ENCODE measurements at regions not wholly inside any gene's neighbourhood (a gene's known extent, or its start where the extent isn't known, plus 50 kb on each side); places are given as distances from the start of the nearest gene placed in this dataset.

DNA sequence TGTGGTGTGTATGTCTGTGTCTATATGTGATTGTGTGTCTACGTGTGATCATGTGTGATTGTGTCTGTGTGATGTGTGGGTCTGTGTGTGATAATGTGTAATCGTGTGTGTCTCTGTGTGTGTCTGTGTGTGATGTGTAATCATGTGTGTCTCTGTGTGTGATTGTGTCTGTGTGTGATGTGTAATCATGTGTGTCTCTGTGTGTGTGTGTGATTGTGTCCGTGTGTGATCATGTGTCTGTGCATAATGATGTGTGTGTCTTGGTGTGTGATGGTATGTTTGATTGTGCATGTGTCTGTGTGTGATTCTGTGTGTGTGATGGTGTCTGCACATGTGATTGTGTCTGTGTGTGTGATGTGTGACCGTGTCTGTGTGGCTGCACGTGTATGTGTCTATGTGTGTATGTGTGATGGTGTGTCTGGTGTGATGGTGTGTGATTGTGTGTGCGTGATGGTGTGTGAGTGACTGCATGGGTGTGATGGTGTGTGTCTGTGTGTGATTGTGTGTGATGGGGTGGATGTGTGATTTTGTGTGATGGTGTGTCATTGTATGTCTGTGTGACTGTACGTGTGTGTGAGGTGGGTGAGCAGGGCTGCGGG, 78.9 kb downstream of the RTP5 start:
- Histone ChIP-seq H3K4me3 (replicated peaks; ENCODE audit: insufficient read depth, low read length) (no peak overlapping the region), H3K27me3 (ENCODE audit: insufficient read depth, poor library complexity, severe bottlenecking) (no peaks in the 10 kb centered on the region), H3K27ac (replicated peaks) (no peak overlapping the region)
- DNase-seq (ENCODE audit: low read depth in 1 of 2, low spot score in 1 of 2): no peak
- TF ChIP-seq POLR2AphosphoS5 (IDR thresholded peaks at IDR 0.05; ENCODE audit: low read depth): no peak
- TF ChIP-seq, protein P1, sequence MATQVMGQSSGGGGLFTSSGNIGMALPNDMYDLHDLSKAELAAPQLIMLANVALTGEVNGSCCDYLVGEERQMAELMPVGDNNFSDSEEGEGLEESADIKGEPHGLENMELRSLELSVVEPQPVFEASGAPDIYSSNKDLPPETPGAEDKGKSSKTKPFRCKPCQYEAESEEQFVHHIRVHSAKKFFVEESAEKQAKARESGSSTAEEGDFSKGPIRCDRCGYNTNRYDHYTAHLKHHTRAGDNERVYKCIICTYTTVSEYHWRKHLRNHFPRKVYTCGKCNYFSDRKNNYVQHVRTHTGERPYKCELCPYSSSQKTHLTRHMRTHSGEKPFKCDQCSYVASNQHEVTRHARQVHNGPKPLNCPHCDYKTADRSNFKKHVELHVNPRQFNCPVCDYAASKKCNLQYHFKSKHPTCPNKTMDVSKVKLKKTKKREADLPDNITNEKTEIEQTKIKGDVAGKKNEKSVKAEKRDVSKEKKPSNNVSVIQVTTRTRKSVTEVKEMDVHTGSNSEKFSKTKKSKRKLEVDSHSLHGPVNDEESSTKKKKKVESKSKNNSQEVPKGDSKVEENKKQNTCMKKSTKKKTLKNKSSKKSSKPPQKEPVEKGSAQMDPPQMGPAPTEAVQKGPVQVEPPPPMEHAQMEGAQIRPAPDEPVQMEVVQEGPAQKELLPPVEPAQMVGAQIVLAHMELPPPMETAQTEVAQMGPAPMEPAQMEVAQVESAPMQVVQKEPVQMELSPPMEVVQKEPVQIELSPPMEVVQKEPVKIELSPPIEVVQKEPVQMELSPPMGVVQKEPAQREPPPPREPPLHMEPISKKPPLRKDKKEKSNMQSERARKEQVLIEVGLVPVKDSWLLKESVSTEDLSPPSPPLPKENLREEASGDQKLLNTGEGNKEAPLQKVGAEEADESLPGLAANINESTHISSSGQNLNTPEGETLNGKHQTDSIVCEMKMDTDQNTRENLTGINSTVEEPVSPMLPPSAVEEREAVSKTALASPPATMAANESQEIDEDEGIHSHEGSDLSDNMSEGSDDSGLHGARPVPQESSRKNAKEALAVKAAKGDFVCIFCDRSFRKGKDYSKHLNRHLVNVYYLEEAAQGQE (IDR thresholded peaks at IDR 0.05; ENCODE audit: insufficient replicate concordance, low read depth): no peak
- no peak for TF ChIP-seq GABPA (IDR thresholded peaks at IDR 0.05; ENCODE audit: low read depth)
- no peak for TF ChIP-seq CTCF (IDR thresholded peaks at IDR 0.05; ENCODE audit: insufficient read depth, low read length)
- TF ChIP-seq SPI1 (IDR thresholded peaks at IDR 0.05; ENCODE audit: borderline replicate concordance, low read depth): no peak

- Histone ChIP-seq H3K4me3 (replicated peaks; ENCODE audit: insufficient read depth, low read length) (no peak overlapping the region), H3K27me3 (ENCODE audit: insufficient read depth, poor library complexity, severe bottlenecking) (no peaks in the 10 kb centered on the region), H3K27ac (replicated peaks) (no peak overlapping the region)
- TF ChIP-seq SPI1 (IDR thresholded peaks at IDR 0.05; ENCODE audit: borderline replicate concordance, low read depth) (no peak), GABPA (IDR thresholded peaks at IDR 0.05; ENCODE audit: low read depth) (no peak), POLR2AphosphoS5 (IDR thresholded peaks at IDR 0.05; ENCODE audit: low read depth) (no peak), CTCF (IDR thresholded peaks at IDR 0.05; ENCODE audit: insufficient read depth, low read length) (no peak)
- TF ChIP-seq, protein P1 (IDR thresholded peaks at IDR 0.05; ENCODE audit: insufficient replicate concordance, low read depth): no peak
- no peak for DNase-seq (ENCODE audit: low read depth in 1 of 2, low spot score in 1 of 2)
Observed at GRCh38 chr2:241948901-241949735, 79.6 kb downstream of the RTP5 start.

DNA sequence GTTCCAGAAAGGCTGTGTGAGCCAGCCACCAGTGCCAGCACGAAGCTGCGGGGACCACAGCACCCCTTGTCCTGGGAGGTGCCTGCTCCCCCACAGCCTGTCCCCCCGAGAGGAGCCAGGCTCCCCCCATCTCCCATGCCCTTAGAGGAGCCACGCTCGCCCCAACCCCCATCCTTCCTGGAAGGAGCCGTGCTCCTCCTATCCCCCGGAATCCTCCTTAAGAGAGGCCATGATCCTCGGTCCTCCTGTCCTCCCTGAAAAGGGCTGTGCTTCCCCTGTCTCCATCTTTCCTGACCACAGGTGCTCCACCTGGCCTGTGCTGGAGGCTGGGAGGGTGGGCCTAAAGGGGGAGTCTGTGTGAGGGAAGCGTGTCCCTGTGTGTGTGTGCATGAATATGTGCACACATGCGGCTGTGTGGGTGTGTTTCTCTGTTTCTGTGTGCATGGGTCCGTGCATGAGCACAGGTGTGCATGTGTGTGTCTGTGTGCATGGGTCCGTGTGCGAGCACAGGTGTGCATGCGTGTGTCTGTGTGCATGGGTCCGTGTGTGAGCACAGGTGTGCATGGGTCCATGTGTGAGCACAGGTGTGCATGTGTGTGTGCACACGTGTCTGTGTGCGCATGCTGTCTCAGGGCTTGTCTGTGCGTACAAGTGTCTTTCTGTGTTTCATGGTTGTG, 80.3 kb downstream of the RTP5 start:
- H3K4me3 ChIP-seq (replicated peaks; ENCODE audit: insufficient read depth, low read length): no peak overlapping the region
- no peak for DNase-seq (ENCODE audit: low read depth in 1 of 2, low spot score in 1 of 2)
- H3K27me3 ChIP-seq (ENCODE audit: insufficient read depth, poor library complexity, severe bottlenecking): no peaks in the 10 kb centered on the region
- no peak overlapping the region for H3K27ac ChIP-seq (replicated peaks)
- no peak for TF ChIP-seq GABPA (IDR thresholded peaks at IDR 0.05; ENCODE audit: low read depth)
- TF ChIP-seq POLR2AphosphoS5 (IDR thresholded peaks at IDR 0.05; ENCODE audit: low read depth): no peak
- TF ChIP-seq, protein P1 (IDR thresholded peaks at IDR 0.05; ENCODE audit: insufficient replicate concordance, low read depth): no peak
- TF ChIP-seq CTCF (IDR thresholded peaks at IDR 0.05; ENCODE audit: insufficient read depth, low read length): no peak
- TF ChIP-seq SPI1 (IDR thresholded peaks at IDR 0.05; ENCODE audit: borderline replicate concordance, low read depth): no peak
